ENCODE measurements at regions not wholly inside any gene's neighbourhood (a gene's known extent, or its start where the extent isn't known, plus 50 kb on each side); places are given as distances from the start of the nearest gene placed in this dataset.

DNA sequence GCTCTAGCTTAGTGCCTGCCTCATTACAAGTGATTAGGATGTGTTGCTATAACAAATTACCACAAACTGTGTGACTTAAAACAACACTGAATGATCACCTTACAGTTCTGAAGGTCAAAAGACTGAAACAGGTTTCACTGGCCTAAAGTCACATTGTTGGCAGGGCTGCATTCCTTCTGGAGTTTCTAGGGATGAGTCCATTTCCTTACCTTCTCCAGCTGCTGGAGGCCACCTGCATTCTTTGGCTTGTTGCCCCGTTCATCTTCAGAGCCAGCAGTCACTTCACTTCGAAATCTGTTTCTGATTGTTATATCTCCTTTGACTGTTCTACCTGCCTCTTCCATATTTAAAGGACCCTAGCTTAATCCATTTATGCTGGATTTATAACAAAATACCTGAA is 69.4 kb upstream of the MTPN start:
- DNase-seq (ENCODE audit: low spot score in 2 of 2) = no peak
- Histone ChIP-seq H3K9me3 (no peaks in the 10 kb centered on the region), H3K27me3 (ENCODE audit: low read depth) (no peaks in the 10 kb centered on the region), H3K4me3 (no peak overlapping the region), H3K4me1 (no peaks in the 10 kb centered on the region), H3K36me3 (replicated peaks) (no peaks in the 10 kb centered on the region)
- in situ Hi-C loops (cut with MboI; ENCODE audit: low sequenced_read_pairs) = no loop called here

DNA sequence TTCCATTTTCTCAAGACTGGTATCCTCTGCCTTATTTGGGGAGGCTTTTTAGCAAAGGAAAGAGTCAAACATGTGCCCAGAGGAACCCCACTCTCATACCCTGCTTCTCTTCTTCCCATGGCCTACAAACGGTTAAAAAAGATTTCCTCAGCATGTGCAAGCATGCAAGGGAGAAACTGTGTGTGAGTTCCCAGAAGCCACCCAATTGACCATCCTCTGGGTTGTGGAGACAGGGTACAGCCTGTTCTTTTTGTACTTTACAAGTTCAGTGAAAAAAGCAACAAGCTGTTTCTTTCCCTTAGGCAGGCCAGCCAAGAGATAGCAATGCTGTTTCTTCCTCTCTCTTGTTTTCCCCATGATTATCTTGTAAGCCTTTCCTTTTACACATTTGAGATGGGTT is 68.8 kb upstream of the MTPN start:
- DNase-seq (ENCODE audit: low spot score in 2 of 2) = no peak
- no peaks in the 10 kb centered on the region for H3K4me1 ChIP-seq
- no peak overlapping the region for H3K4me3 ChIP-seq
- in situ Hi-C loops (cut with MboI; ENCODE audit: low sequenced_read_pairs) = no loop called here
- H3K9me3 ChIP-seq = no peaks in the 10 kb centered on the region
- H3K27me3 ChIP-seq (ENCODE audit: low read depth) = no peaks in the 10 kb centered on the region
- no peaks in the 10 kb centered on the region for H3K36me3 ChIP-seq (replicated peaks)

DNA sequence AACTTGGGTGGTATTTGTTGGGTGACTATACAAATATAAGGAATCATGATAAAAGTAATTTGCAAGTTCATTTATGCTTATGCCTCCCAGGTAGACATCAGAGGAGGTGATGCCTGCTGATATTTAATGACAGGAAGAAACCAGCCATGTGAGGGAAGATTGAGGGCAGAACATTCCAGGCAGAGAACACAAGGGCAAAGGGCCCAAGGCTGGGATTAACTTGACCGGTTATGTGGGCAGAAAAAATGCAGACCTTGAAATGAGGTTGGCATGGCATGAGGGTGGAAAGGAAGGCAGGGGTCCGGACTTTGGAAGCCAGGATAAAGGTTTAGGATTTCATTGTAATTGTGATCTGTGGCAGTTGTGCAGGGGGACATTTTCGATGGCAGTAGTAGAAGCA is 68.0 kb upstream of the MTPN start:
- H3K36me3 ChIP-seq (replicated peaks) = no peaks in the 10 kb centered on the region
- no peak overlapping the region for H3K4me3 ChIP-seq
- in situ Hi-C loops (cut with MboI; ENCODE audit: low sequenced_read_pairs) = no loop called here
- no peaks in the 10 kb centered on the region for H3K27me3 ChIP-seq (ENCODE audit: low read depth)
- H3K4me1 ChIP-seq = no peaks in the 10 kb centered on the region
- DNase-seq (ENCODE audit: low spot score in 2 of 2) = no peak
- no peaks in the 10 kb centered on the region for H3K9me3 ChIP-seq

DNA sequence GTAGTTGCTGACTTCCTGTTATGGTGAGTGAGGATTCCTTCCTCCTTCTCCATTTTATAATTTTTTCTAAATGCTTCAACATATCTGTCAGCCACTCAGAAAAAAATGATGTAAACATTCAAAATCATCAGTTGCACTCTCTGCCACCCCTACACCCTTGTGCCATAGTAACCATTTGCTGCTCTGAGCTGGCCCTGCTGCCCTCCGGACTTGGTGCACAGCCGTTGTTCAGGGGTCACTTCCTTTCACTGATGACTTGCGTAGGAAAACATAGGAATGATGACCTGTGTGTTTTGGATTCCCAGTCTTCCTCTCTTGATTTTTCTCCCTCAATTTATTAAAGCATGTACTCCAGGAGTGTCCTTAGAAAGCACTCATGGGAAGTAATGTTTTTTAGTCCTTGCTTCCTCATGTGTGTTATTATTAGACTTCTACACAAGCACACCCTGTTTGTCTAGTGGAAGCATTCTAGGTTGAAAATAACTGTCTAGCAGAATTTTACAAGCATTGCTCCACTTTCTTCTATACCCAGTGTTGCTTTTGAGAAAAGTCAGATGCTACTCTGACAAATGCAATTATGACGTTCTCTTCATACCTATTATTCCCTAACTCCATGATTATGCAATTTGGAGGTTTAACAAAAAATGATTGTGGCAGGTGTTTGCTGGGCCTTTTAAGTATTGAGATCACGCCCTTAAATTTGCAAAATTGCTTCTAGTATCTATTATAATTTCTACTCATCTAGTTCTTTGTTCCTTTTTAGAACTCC is 62.6 kb upstream of the MTPN start:
- no peaks in the 10 kb centered on the region for H3K27me3 ChIP-seq (ENCODE audit: low read depth)
- H3K9me3 ChIP-seq = no peaks in the 10 kb centered on the region
- no peak for DNase-seq (ENCODE audit: low spot score in 2 of 2)
- no peaks in the 10 kb centered on the region for H3K36me3 ChIP-seq (replicated peaks)
- no peak overlapping the region for H3K4me3 ChIP-seq
- in situ Hi-C loops (cut with MboI; ENCODE audit: low sequenced_read_pairs) = no loop called here
- no peaks in the 10 kb centered on the region for H3K4me1 ChIP-seq

DNA sequence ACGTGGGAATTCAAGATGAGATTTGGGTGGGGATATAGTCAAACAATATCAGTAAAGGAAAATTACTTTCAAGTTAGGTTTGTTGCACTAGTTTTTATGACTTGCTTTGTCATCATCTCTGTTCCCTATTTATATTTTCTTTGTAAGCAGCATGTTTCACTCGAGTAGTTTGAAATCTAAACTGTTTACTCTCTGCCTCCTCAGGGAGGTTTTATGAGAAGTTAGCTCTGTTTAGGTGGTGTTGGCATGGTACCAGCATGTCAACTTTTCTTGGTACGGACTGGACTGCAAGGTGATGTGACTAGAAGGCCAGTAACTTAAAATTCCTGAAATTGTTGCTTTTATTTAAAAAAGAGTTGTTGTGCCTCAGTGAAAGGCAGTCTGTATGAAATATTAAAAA is 59.2 kb upstream of the MTPN start:
- H3K27me3 ChIP-seq (ENCODE audit: low read depth) = no peaks in the 10 kb centered on the region
- no peaks in the 10 kb centered on the region for H3K4me1 ChIP-seq
- H3K9me3 ChIP-seq = no peaks in the 10 kb centered on the region
- H3K4me3 ChIP-seq = no peak overlapping the region
- H3K36me3 ChIP-seq (replicated peaks) = no peaks in the 10 kb centered on the region
- in situ Hi-C loops (cut with MboI; ENCODE audit: low sequenced_read_pairs) = no loop called here
- DNase-seq (ENCODE audit: low spot score in 2 of 2) = no peak

DNA sequence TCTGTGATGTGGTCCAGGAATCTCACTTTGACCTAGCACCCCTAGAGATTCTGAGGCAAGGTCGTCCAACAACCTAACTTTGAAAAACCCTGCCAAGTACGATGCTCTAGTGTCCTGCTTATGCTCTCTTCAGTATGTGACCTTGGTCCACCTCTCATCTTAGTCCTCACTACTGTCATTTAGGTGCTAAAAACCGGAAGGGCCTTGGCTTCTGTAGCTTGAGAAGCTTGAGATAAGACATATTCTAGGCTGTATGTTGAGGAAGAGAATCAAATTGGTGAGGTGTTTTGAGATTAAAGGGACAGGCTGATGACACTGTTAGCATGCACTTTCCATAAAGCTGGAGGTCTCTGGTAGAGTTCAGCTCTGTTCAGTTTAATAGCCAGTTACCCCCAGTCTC is 57.0 kb upstream of the MTPN start:
- Histone ChIP-seq H3K4me1 (no peaks in the 10 kb centered on the region), H3K4me3 (no peak overlapping the region), H3K36me3 (replicated peaks) (no peaks in the 10 kb centered on the region), H3K9me3 (no peaks in the 10 kb centered on the region), H3K27me3 (ENCODE audit: low read depth) (no peaks in the 10 kb centered on the region)
- in situ Hi-C loops (cut with MboI; ENCODE audit: low sequenced_read_pairs) = no loop called here
- no peak for DNase-seq (ENCODE audit: low spot score in 2 of 2)

DNA sequence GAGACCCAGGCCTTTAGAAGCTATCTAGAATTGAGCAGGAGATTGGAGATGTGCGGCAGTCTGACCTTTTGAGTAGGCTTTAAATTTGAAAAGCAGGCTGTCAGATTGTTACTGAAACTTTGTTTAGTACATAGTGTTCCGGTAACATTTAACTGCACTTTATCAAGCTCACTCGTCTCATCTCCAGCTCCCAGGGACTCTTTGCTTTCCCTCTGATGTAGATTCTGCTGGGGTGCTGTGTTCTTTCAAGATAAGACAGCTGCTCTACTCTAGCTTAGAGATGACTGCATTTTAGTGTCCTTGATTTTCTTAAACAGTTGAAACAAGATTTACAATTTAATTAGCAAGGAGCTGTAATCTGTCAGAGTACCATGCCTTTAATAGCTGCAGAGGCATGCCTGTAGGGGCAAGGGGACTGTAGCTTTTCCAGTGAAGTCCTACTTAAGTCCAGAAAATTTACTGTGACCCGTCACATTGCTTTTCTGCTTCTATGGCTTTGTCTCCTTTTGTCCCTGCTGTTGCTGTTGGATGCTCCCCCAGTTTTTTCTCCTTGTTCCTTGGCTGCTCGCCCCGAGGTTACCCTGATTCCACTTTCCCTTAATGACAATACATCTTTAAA is 56.4 kb upstream of the MTPN start:
- H3K4me1 ChIP-seq = no peaks in the 10 kb centered on the region
- H3K4me3 ChIP-seq = no peak overlapping the region
- no peaks in the 10 kb centered on the region for H3K9me3 ChIP-seq
- DNase-seq (ENCODE audit: low spot score in 2 of 2) = no peak
- no peaks in the 10 kb centered on the region for H3K27me3 ChIP-seq (ENCODE audit: low read depth)
- in situ Hi-C loops (cut with MboI; ENCODE audit: low sequenced_read_pairs) = no loop called here
- H3K36me3 ChIP-seq (replicated peaks) = no peaks in the 10 kb centered on the region

DNA sequence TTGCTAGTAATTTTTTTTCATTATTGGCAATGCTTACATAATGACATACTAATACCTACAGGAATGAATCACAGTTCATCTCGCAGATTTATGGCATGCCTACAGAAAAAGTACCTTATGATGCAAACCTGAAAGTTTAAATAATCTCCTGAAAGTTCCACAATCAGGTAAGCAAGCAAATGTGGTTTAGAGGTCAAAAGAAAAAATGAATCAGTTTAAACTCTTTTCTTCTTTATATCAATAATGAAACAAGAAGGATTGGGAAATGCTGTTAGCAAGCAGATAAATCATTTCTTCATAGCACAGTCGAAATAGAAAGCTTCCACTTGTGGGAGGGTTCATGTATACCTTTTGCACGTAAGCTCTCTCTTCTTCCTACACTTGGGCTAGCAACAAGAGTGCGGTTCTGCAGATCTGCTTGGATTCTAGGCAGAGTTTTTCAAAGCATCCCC is 53.7 kb upstream of the MTPN start:
- no peak overlapping the region for H3K4me3 ChIP-seq
- H3K9me3 ChIP-seq = no peaks in the 10 kb centered on the region
- H3K27me3 ChIP-seq (ENCODE audit: low read depth) = no peaks in the 10 kb centered on the region
- in situ Hi-C loops (cut with MboI; ENCODE audit: low sequenced_read_pairs) = no loop called here
- DNase-seq (ENCODE audit: low spot score in 2 of 2) = no peak
- H3K4me1 ChIP-seq = no peaks in the 10 kb centered on the region
- H3K36me3 ChIP-seq (replicated peaks) = no peaks in the 10 kb centered on the region

DNA sequence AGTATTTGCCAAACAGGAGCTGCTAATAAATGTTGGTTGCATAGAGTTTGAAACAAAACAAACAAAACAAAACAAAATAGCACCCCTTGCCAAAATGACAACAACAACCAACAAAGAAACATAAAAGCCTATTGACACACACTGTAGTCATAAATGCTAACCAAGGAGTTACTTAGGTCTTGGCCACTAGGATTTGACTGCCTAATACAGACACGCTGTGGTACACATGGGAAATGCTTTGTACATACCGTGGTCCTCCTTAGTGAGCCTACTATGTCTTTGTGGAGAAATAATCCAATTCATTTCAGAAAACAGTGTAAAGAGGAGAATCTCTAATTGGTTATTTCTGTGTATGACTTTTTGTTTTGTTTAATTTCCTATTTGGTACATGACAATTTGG is 53.2 kb upstream of the MTPN start:
- in situ Hi-C loops (cut with MboI; ENCODE audit: low sequenced_read_pairs) = no loop called here

DNA sequence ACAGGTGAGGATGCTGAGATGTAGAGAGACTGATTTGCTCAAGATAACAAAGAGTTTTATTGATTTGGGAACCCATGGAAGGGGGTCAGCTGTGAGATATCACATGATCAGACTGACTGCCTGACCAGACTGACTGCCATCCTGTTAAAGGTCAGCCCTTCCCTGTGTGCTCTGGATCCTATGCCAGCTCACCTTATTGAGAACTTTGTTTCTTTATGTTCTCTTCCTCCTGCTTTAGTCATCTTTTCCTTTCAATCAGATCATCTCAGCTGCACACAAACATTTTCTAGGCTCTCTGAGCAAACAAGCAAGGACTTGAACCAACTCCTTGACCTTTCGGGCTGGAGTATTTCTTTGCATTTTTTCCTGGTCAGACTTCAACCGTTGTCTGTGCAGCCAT is 50.0 kb upstream of the MTPN start:
- DNase-seq (ENCODE audit: low spot score in 2 of 2) = no peak
- H3K9me3 ChIP-seq = no peaks in the 10 kb centered on the region
- H3K4me1 ChIP-seq = no peaks in the 10 kb centered on the region
- in situ Hi-C loops (cut with MboI; ENCODE audit: low sequenced_read_pairs) = no loop called here
- no peaks in the 10 kb centered on the region for H3K36me3 ChIP-seq (replicated peaks)
- no peak overlapping the region for H3K4me3 ChIP-seq
- H3K27me3 ChIP-seq (ENCODE audit: low read depth) = no peaks in the 10 kb centered on the region

More for the DNA sequence above, 53.2 kb upstream of the MTPN start:
- Histone ChIP-seq H3K9me3 (no peaks in the 10 kb centered on the region), H3K27me3 (ENCODE audit: low read depth) (no peaks in the 10 kb centered on the region), H3K4me1 (no peaks in the 10 kb centered on the region), H3K4me3 (no peak overlapping the region), H3K36me3 (replicated peaks) (no peaks in the 10 kb centered on the region)
- DNase-seq (ENCODE audit: low spot score in 2 of 2) = no peak

Measured in HAP-1 (cell line).